Liver (tissue), 8 donors: ENCODE measurements at regions not wholly inside any gene's neighbourhood (a gene's known extent, or its start where the extent isn't known, plus 50 kb on each side); places are given as distances from the start of the nearest gene placed in this dataset.

ENCODE experiments used
- DNase-seq: peaks from one replicate; pipeline ENCODE4 v3.0.0-alpha.2; 2017; ENCODE audit warnings: low spot score
- H3K27ac ChIP-seq, 2 donors: one replicate each; pipeline ENCODE4 v1.7.0; 2013; ENCODE audit warnings: inconsistent platforms in 2 of 2, low read length in 2 of 2, control low read depth in 1 of 2, low read depth in 1 of 2, mild to moderate bottlenecking in 1 of 2
- H3K27me3 ChIP-seq, 4 donors: one replicate each; pipeline versions ENCODE4 v1.6.1 to v1.7.0; 2013; ENCODE audit warnings: low read length in 3 of 4, inconsistent platforms in 1 of 4, mild to moderate bottlenecking in 1 of 4, moderate library complexity in 1 of 4; ENCODE audit not compliant: control insufficient read depth in 4 of 4, insufficient read depth in 4 of 4
- H3K36me3 ChIP-seq, 4 donors: one replicate each; pipeline versions ENCODE4 v1.6.1 to v1.7.0; 2013; ENCODE audit warnings: low read length in 3 of 4, mild to moderate bottlenecking in 3 of 4, low read depth in 1 of 4, moderate library complexity in 1 of 4; ENCODE audit not compliant: control insufficient read depth in 4 of 4, insufficient read depth in 3 of 4
- H3K4me1 ChIP-seq, 4 donors: one replicate each; pipeline versions ENCODE4 v1.6.1 to v1.7.0; 2013; ENCODE audit warnings: low read length in 3 of 4, mild to moderate bottlenecking in 3 of 4, moderate library complexity in 1 of 4; ENCODE audit not compliant: control insufficient read depth in 4 of 4, insufficient read depth in 4 of 4
- H3K4me3 ChIP-seq, 3 donors: one replicate each; pipeline versions ENCODE4 v1.6.1 to v1.7.0; 2013; ENCODE audit warnings: low read length in 3 of 3, control low read depth in 1 of 3, low read depth in 1 of 3, mild to moderate bottlenecking in 1 of 3
- H3K9ac ChIP-seq, 2 donors: one replicate each; pipeline ENCODE4 v1.7.0; 2013; ENCODE audit warnings: low read length in 2 of 2, mild to moderate bottlenecking in 2 of 2, moderate library complexity in 2 of 2, control low read depth in 1 of 2, low read depth in 1 of 2
- H3K9me3 ChIP-seq, 4 donors: one replicate each; pipeline versions ENCODE4 v1.6.1 to v1.7.0; 2013; ENCODE audit warnings: low read length in 3 of 4; ENCODE audit not compliant: control insufficient read depth in 4 of 4
- ATF3 ChIP-seq: IDR thresholded peaks from 2 replicates; pipeline ENCODE4 v1.6.1; 2016; ENCODE audit warnings: antibody characterized with exemption
- EGR1 ChIP-seq, 2 donors: IDR thresholded peaks; 2 replicates each; pipeline ENCODE4 v1.6.1; 2016 to 2018; ENCODE audit warnings: antibody characterized with exemption in 2 of 2, low read depth in 2 of 2
- FOXA1 ChIP-seq: IDR thresholded peaks from 2 replicates; pipeline ENCODE4 v1.6.1; 2016; ENCODE audit warnings: antibody characterized with exemption
- GABPA ChIP-seq, 2 donors: IDR thresholded peaks in 1 of 2; conservative IDR thresholded peaks in 1 of 2; 2 replicates each; pipeline ENCODE4 v1.6.1; 2016; ENCODE audit warnings: antibody characterized with exemption in 2 of 2, mild to moderate bottlenecking in 1 of 2, moderate library complexity in 1 of 2
- HNF4A ChIP-seq, 2 donors: conservative IDR thresholded peaks; 2 replicates each; pipeline ENCODE4 v1.6.1; 2016; ENCODE audit warnings: antibody characterized with exemption in 2 of 2, mild to moderate bottlenecking in 2 of 2
- HNF4G ChIP-seq: IDR thresholded peaks from 2 replicates; pipeline ENCODE4 v1.6.1; 2016; ENCODE audit warnings: antibody characterized with exemption
- JUND ChIP-seq, 2 donors: IDR thresholded peaks; 2 replicates each; pipeline ENCODE4 v1.6.1; 2016; ENCODE audit warnings: antibody characterized with exemption in 2 of 2
- MAX ChIP-seq: IDR thresholded peaks from 2 replicates; pipeline ENCODE4 v1.6.1; 2016; ENCODE audit warnings: antibody characterized with exemption
- NR2F2 ChIP-seq: IDR thresholded peaks from 2 replicates; pipeline ENCODE4 v1.6.1; 2016; ENCODE audit warnings: antibody characterized with exemption
- RAD21 ChIP-seq, 2 donors: IDR thresholded peaks; 2 replicates each; pipeline ENCODE4 v1.6.1; 2016; ENCODE audit warnings: antibody characterized with exemption in 2 of 2, mild to moderate bottlenecking in 2 of 2
- RXRA ChIP-seq, 2 donors: IDR thresholded peaks; 2 replicates each; pipeline ENCODE4 v1.6.1; 2017 to 2018; ENCODE audit warnings: antibody characterized with exemption in 2 of 2, mild to moderate bottlenecking in 1 of 2
- SP1 ChIP-seq: IDR thresholded peaks from 2 replicates; pipeline ENCODE4 v1.6.1; 2018; ENCODE audit warnings: antibody characterized with exemption, mild to moderate bottlenecking
- TAF1 ChIP-seq: conservative IDR thresholded peaks from 2 replicates; pipeline ENCODE4 v1.6.1; 2016; ENCODE audit warnings: antibody characterized with exemption, mild to moderate bottlenecking
- YY1 ChIP-seq: IDR thresholded peaks from 2 replicates; pipeline ENCODE4 v1.6.1; 2016; ENCODE audit warnings: antibody characterized with exemption, mild to moderate bottlenecking
- ZBTB33 ChIP-seq: IDR thresholded peaks from 2 replicates; pipeline ENCODE4 v1.6.1; 2016; ENCODE audit warnings: antibody characterized with exemption
- WGBS: extraction: QIAGEN DNeasy Blood & Tissue Kit; methylation state at CpG from one replicate; pipeline ENCODE4 v1.1.7; 2013; 5-methylcytosine and 5-hydroxymethylcytosine counted together
- TF ChIP-seq, protein P1 (sequence below): IDR thresholded peaks from 2 replicates; pipeline ENCODE4 v1.6.1; 2016; ENCODE audit warnings: antibody characterized with exemption, mild to moderate bottlenecking
- TF ChIP-seq, protein P2 (sequence below): fragments of 150-350 bp; IDR thresholded peaks from 2 replicates; pipeline ENCODE4 v1.5.1; 2017; ENCODE audit warnings: improper control_type of control experiment, low read depth, low read length; ENCODE audit not compliant: missing input control
- donor health status: healthy.
- donor health status: healthy.
- donor health status: healthy.
- donor health status: healthy.
- donor health status: healthy.

DNA sequence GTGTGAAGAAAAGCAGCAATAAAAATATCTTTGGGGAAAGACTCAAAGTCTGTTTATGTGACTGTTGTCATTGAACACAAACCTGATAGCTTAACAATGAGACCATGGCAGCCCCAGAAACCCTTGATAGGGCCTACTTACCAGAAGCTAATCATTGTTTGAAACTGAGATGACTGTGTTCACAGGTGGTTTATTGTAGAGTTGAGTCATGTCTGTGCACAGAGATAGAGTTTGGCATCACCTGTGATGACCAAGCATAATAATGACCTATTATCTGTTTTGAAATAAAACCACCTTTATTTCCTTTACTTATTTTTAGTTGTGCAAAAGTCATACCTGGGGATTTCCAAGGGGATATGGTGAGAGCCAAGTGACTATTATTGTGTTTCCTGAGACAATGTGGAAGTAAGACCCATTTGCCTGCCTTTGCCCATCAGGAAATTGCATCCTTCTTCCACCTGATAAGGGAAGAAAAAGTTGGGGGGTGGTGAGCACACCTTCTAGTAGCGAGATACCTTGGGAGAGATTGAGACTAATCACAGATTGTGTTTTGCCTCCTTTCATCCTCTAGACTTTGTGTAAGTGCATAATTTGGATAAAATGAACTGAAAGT is 456.9 kb upstream of the JAG1 start:
- Histone ChIP-seq H3K4me3 (no peak overlapping the region), H3K27ac (no peak overlapping the region), H3K9ac (no peak overlapping the region), H3K27me3 (no peaks in the 10 kb centered on the region), H3K4me1 (no peaks in the 10 kb centered on the region), H3K36me3 (no peaks in the 10 kb centered on the region), H3K9me3 (no peaks in the 10 kb centered on the region)
- whole genome bisulfite sequencing: 90% methylated on average over 1 of the region's 1 CpG
- TF ChIP-seq ATF3 (no peak), HNF4G (no peak), FOXA1 (no peak), GABPA (IDR thresholded peaks at IDR 0.05 in 1 of 2, conservative IDR thresholded peaks at IDR 0.05 in 1 of 2) (no peak)
- TF ChIP-seq, protein P1, sequence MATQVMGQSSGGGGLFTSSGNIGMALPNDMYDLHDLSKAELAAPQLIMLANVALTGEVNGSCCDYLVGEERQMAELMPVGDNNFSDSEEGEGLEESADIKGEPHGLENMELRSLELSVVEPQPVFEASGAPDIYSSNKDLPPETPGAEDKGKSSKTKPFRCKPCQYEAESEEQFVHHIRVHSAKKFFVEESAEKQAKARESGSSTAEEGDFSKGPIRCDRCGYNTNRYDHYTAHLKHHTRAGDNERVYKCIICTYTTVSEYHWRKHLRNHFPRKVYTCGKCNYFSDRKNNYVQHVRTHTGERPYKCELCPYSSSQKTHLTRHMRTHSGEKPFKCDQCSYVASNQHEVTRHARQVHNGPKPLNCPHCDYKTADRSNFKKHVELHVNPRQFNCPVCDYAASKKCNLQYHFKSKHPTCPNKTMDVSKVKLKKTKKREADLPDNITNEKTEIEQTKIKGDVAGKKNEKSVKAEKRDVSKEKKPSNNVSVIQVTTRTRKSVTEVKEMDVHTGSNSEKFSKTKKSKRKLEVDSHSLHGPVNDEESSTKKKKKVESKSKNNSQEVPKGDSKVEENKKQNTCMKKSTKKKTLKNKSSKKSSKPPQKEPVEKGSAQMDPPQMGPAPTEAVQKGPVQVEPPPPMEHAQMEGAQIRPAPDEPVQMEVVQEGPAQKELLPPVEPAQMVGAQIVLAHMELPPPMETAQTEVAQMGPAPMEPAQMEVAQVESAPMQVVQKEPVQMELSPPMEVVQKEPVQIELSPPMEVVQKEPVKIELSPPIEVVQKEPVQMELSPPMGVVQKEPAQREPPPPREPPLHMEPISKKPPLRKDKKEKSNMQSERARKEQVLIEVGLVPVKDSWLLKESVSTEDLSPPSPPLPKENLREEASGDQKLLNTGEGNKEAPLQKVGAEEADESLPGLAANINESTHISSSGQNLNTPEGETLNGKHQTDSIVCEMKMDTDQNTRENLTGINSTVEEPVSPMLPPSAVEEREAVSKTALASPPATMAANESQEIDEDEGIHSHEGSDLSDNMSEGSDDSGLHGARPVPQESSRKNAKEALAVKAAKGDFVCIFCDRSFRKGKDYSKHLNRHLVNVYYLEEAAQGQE: no peak
- DNase-seq: no peak

- no peak for TF ChIP-seq EGR1 (IDR thresholded peaks at IDR 0.05; ENCODE audit: low read depth in 2 of 2)
- no peak for TF ChIP-seq HNF4A (conservative IDR thresholded peaks at IDR 0.05)
- no peak for TF ChIP-seq YY1
- TF ChIP-seq GABPA (IDR thresholded peaks at IDR 0.05 in 1 of 2, conservative IDR thresholded peaks at IDR 0.05 in 1 of 2): no peak
- no peak for TF ChIP-seq JUND (IDR thresholded peaks at IDR 0.05)
- TF ChIP-seq NR2F2: no peak
- no peak for TF ChIP-seq FOXA1
- no peak for TF ChIP-seq RAD21 (IDR thresholded peaks at IDR 0.05)
- no peak for TF ChIP-seq ZBTB33
- TF ChIP-seq, protein P2, sequence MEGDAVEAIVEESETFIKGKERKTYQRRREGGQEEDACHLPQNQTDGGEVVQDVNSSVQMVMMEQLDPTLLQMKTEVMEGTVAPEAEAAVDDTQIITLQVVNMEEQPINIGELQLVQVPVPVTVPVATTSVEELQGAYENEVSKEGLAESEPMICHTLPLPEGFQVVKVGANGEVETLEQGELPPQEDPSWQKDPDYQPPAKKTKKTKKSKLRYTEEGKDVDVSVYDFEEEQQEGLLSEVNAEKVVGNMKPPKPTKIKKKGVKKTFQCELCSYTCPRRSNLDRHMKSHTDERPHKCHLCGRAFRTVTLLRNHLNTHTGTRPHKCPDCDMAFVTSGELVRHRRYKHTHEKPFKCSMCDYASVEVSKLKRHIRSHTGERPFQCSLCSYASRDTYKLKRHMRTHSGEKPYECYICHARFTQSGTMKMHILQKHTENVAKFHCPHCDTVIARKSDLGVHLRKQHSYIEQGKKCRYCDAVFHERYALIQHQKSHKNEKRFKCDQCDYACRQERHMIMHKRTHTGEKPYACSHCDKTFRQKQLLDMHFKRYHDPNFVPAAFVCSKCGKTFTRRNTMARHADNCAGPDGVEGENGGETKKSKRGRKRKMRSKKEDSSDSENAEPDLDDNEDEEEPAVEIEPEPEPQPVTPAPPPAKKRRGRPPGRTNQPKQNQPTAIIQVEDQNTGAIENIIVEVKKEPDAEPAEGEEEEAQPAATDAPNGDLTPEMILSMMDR: no peak
- TF ChIP-seq, protein P1: no peak
- TF ChIP-seq SP1: no peak
- no peak for TF ChIP-seq TAF1
- TF ChIP-seq RXRA (IDR thresholded peaks at IDR 0.05): no peak
- no peak for TF ChIP-seq HNF4G
- TF ChIP-seq MAX: no peak
- TF ChIP-seq ATF3: no peak
- no peaks in the 10 kb centered on the region for H3K4me1 ChIP-seq
- DNase-seq: no peak
- no peak overlapping the region for H3K9ac ChIP-seq
- H3K9me3 ChIP-seq: no peaks in the 10 kb centered on the region
- 50% methylated on average over 3 of the region's 3 CpGs for WGBS
- no peak overlapping the region for H3K4me3 ChIP-seq
- no peaks in the 10 kb centered on the region for H3K27me3 ChIP-seq
- H3K36me3 ChIP-seq: no peaks in the 10 kb centered on the region
- no peak overlapping the region for H3K27ac ChIP-seq
These were observed 459.1 kb upstream of the JAG1 start for GRCh38 chr20:11132819-11133415.
